Activated CD4-positive, alpha-beta T cell treated with anti-CD3 and anti-CD28 coated beads for 36 hours (primary cell): ENCODE measurements at regions not wholly inside any gene's neighbourhood (a gene's known extent, or its start where the extent isn't known, plus 50 kb on each side); places are given as distances from the start of the nearest gene placed in this dataset.
"Not testable (repeated sequence)": the region's sequence is repeated elsewhere in the genome, so short reads cannot be mapped to it uniquely, and the experiment has no call there.

Experiments
- ATAC-seq: fragments of 200-7000 bp; cut with Tn5 transposase; one replicate; pipeline ENCODE4 v1.10.0; 2021; ENCODE audit warnings: mild to moderate bottlenecking, moderate library complexity
- CTCF ChIA-PET: fragments of 350-600 bp; sonication (Branson Sonifier 250); formaldehyde crosslinking; loops from one replicate; lab custom pipeline; 2021; ENCODE audit warnings: antibody characterized with exemption; lab: Charles Lee
- POLR2A ChIA-PET: fragments of 350-600 bp; sonication (Branson Sonifier 250); formaldehyde crosslinking; loops from one replicate; lab custom pipeline; 2021; ENCODE audit warnings: antibody characterized with exemption, inconsistent platforms; lab: Charles Lee
- DNase-seq: peaks from one replicate; pipeline ENCODE4 v3.0.0-alpha.2; 2020
- H3K27ac Mint-ChIP-seq: one replicate; pipeline ENCODE4 v1.8.0; 2021; ENCODE audit warnings: mixed read lengths
- H3K27me3 Mint-ChIP-seq: one replicate; pipeline ENCODE4 v1.8.0; 2021; ENCODE audit warnings: mixed read lengths
- H3K36me3 Mint-ChIP-seq: one replicate; pipeline ENCODE4 v1.8.0; 2021; ENCODE audit warnings: low read depth, mixed read lengths
- H3K4me1 Mint-ChIP-seq: one replicate; pipeline ENCODE4 v1.8.0; 2021; ENCODE audit warnings: mixed read lengths
- H3K4me3 Mint-ChIP-seq: one replicate; pipeline ENCODE4 v1.8.0; 2021; ENCODE audit warnings: mild to moderate bottlenecking, moderate library complexity, mixed read lengths
- H3K9me3 Mint-ChIP-seq: one replicate; pipeline ENCODE4 v1.8.0; 2021; ENCODE audit warnings: low read depth, mixed read lengths
- intact Hi-C, 2 experiments: fragments of 100-400 bp; cut with DNase I in 1 of 2; cut with micrococcal nuclease in 1 of 2; formaldehyde crosslinking; loops; one replicate each; pipeline versions ENCODE4 v1.14.2 to v1.15.1; 2022 to 2024; cut with DNase I, micrococcal nuclease

DNA sequence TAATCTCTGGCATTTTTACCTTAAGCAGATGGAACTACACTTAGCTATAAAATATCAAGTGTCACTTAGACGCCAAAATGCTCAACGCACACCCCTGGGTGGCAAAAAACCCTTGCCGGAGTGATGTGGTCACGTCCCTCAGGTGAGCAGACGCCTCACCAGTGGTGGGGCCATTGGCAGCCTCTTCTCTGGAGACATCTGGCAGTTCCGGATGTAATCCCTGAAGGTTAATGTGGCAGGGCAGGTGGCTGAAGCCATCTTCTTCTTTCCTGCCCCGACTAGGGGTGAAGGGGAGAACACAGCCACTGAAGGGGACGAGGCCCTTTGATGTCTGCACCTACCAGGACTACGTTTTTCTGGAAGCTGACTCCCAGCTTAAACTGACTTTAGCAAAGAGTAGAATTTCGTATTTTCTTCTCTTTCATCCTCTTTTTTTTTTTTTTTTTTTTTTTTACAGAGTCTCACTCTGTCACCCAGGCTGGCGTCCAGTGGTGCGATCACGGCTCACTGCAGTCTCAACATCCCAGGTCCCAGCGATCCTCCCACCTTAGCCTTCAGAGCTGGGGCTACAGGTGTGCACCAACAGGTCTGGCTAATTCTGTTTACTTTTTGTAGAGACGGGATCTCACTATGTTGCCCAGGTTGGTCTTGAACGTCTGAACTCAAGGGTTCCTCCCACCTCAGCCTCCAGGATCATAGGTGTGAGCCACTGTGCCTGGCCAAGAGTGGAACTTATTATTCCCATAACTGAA is 152.1 kb downstream of the TTLL2 start:
- Mint-ChIP-seq H3K36me3 (no peaks in the 10 kb centered on the region), H3K27me3 (peaks cover 15% of the 10 kb centered on the region), H3K4me3 (no peak overlapping the region), H3K4me1 (no peaks in the 10 kb centered on the region), H3K27ac (no peak overlapping the region), H3K9me3 (no peaks in the 10 kb centered on the region)
- intact Hi-C loops: no loop called here
- DNase-seq: no peak
- ChIA-PET POLR2A (no interaction called here), CTCF (no interaction called here)
- ATAC-seq: no peak

GRCh38 chr6:167477688-167478087 is 152.8 kb downstream of the TTLL2 start:
- DNase-seq (no peak), ATAC-seq (no peak)
- Mint-ChIP-seq H3K36me3 (no peaks in the 10 kb centered on the region), H3K9me3 (no peaks in the 10 kb centered on the region), H3K4me3 (no peak overlapping the region), H3K4me1 (no peaks in the 10 kb centered on the region), H3K27ac (no peak overlapping the region), H3K27me3 (peaks cover 17% of the 10 kb centered on the region)
- intact Hi-C loops: no loop called here
- ChIA-PET POLR2A (no interaction called here), CTCF (interaction anchor here (0.6 kb wide), 1 partner anchor 18 kb away, joined by 3 read pairs; no protein-coding TSS in a partner anchor)

DNA sequence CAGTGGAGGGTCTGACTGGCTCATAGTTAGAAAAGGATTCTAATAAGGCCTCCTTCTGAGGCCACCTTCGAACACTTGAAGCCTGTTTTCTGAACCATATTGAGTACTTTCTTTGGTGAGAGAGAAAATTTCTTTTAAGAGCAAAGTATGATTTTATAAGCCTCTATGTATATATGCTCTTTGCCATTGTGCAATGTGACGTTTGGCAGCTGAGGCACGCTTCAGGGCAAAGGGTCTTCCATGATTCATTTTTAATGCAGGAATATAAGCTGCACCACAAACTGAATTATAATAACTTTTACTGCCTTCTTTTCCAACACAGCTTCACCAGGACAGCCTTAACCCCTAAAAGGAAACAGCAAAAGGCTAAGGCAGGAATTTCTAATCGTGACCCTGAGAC is 154.4 kb downstream of the TTLL2 start:
- intact Hi-C loops: no loop called here
- CTCF ChIA-PET: no interaction called here
- Mint-ChIP-seq H3K4me1 (no peaks in the 10 kb centered on the region), H3K27me3 (peaks cover 17% of the 10 kb centered on the region), H3K4me3 (no peak overlapping the region), H3K36me3 (no peaks in the 10 kb centered on the region), H3K27ac (no peak overlapping the region), H3K9me3 (no peaks in the 10 kb centered on the region)
- ATAC-seq (no peak), DNase-seq (no peak)
- POLR2A ChIA-PET: no interaction called here

DNA sequence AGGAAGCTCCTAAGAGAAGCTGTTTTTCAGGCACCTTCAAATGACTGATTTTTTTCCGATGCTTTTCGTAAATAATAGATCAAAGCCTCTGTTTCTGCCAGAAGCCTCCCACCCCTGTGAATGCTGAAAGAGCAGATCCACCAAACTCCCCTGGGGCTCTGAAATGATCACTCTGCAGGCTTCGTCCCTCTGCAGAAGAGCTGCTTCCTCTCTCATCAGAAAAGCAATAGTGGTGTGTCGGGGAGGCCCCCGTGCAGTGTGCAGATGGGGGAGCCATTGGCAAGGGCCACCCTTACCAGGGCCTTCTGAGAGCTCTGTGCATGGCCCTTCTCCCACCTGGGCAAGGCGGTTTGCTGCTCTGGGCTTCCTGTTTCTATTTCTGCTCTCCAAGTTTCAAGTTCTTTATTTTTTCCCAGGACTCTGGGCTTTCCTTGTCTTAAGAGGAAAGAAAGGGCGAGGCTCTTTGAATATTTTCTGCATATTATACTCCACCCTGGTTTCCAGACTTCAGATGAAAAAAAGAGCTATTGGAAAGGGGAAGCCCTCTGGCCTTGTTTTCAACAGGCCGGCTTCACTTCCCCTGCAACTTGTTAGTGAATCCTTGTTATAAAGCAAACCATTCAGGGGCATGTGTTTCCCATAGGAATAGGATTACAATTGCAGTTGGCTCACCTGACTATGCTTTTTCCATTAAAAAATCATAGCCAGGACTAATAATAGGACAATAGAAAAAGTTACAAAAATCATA is 155.2 kb downstream of the TTLL2 start:
- intact Hi-C loops: no loop called here
- ChIA-PET CTCF (no interaction called here), POLR2A (no interaction called here)
- no peak for DNase-seq
- Mint-ChIP-seq H3K4me3 (no peak overlapping the region), H3K36me3 (no peaks in the 10 kb centered on the region), H3K9me3 (no peaks in the 10 kb centered on the region), H3K4me1 (no peaks in the 10 kb centered on the region), H3K27me3 (peaks cover 17% of the 10 kb centered on the region), H3K27ac (no peak overlapping the region)
- ATAC-seq: no peak

DNA sequence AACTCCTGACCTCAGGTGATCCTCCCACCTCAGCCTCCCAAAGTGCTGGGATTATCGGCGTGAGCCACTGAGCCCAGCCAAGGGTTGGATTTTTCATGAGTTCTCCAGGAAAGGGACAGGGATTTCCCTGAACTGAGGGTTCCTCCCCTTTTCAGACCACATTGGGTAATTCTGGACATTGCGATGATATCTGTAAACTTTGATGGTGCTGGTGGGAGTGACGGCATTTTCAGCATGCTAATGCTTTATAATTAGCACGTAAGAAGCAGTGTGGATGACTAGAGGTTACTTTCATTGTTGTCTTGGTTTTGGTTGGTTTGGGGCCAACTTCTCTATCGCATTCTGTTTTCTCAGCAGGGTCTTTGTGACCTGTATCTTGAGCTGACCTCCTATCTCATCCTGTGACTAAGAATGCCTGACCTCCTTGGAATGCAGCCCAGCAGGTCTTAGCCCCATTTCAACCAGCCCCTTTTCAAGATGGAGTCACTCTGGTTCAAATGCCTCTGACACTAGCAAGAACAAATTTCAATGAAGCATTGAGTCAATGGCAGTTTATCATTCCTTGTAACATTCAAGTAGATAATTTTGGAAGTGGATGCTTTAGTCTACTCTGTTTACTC is 156.5 kb downstream of the TTLL2 start:
- DNase-seq: no peak
- H3K27ac Mint-ChIP-seq: no peak overlapping the region
- H3K36me3 Mint-ChIP-seq: no peaks in the 10 kb centered on the region
- H3K27me3 Mint-ChIP-seq: peaks cover 15% of the 10 kb centered on the region
- ATAC-seq: no peak
- ChIA-PET POLR2A (no interaction called here), CTCF (no interaction called here)
- H3K4me1 Mint-ChIP-seq: no peaks in the 10 kb centered on the region
- no peak overlapping the region for H3K4me3 Mint-ChIP-seq
- H3K9me3 Mint-ChIP-seq: no peaks in the 10 kb centered on the region
- intact Hi-C loops: no loop called here

DNA sequence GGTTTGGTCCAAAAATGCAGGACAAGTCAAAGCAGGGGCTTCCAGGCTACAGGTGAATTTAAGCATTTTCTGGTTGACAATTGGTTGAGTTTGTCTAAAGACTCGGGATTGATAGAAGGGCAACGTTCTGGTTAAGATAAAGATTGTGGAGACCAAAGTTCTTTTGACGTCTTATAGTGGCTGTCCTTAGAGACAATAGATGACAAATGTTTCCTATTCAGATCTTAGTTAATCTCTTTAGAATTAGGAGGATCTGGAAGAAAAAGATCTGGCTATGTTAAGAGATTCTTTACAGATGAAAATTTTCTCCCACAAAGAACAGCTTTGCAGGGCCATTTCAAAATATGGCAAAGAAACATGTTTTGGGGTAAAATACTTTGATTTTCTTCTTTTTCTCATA is 157.9 kb downstream of the TTLL2 start:
- DNase-seq, H3K4me1 Mint-ChIP-seq, intact Hi-C loops, H3K27ac Mint-ChIP-seq, ATAC-seq, H3K36me3 Mint-ChIP-seq, CTCF ChIA-PET, H3K4me3 Mint-ChIP-seq, H3K9me3 Mint-ChIP-seq, POLR2A ChIA-PET: not testable (repeated sequence)
- peaks cover 18% of the 10 kb centered on the region for H3K27me3 Mint-ChIP-seq

- intact Hi-C loops: no loop called here
- no peak for DNase-seq
- CTCF ChIA-PET: interaction anchor here (0.6 kb wide), 2 partner anchors 85 to 214 kb away, joined by 3 read pairs; no protein-coding TSS in a partner anchor
Observed at GRCh38 chr6:167485186-167485978, 160.5 kb downstream of the TTLL2 start.

GRCh38 chr6:167487749-167488664 is 163.1 kb downstream of the TTLL2 start:
- DNase-seq (no peak), ATAC-seq (no peak)
- ChIA-PET POLR2A (no interaction called here), CTCF (no interaction called here)
- Mint-ChIP-seq H3K4me1 (no peaks in the 10 kb centered on the region), H3K27ac (no peak overlapping the region), H3K36me3 (no peaks in the 10 kb centered on the region), H3K4me3 (no peak overlapping the region), H3K9me3 (no peaks in the 10 kb centered on the region), H3K27me3 (peaks cover 12% of the 10 kb centered on the region)
- intact Hi-C loops: no loop called here

More at GRCh38 chr6:167485186-167485978, 160.5 kb downstream of the TTLL2 start:
- no peaks in the 10 kb centered on the region for H3K36me3 Mint-ChIP-seq
- H3K4me1 Mint-ChIP-seq: no peaks in the 10 kb centered on the region
- H3K27me3 Mint-ChIP-seq: peaks cover 17% of the 10 kb centered on the region
- no peak overlapping the region for H3K27ac Mint-ChIP-seq
- H3K9me3 Mint-ChIP-seq: no peaks in the 10 kb centered on the region
- POLR2A ChIA-PET: no interaction called here
- no peak for ATAC-seq
- no peak overlapping the region for H3K4me3 Mint-ChIP-seq

GRCh38 chr6:167491438-167492099 is 166.7 kb downstream of the TTLL2 start:
- CTCF ChIA-PET: no interaction called here
- Mint-ChIP-seq H3K27me3 (peaks cover 28% of the 10 kb centered on the region), H3K4me3 (no peak overlapping the region), H3K4me1 (no peaks in the 10 kb centered on the region), H3K36me3 (no peaks in the 10 kb centered on the region), H3K27ac (no peak overlapping the region), H3K9me3 (no peaks in the 10 kb centered on the region)
- ATAC-seq (no peak), DNase-seq (no peak)
- POLR2A ChIA-PET: no interaction called here
- intact Hi-C loops: no loop called here

GRCh38 chr6:167492100-167492449 is 167.2 kb downstream of the TTLL2 start:
- intact Hi-C loops: no loop called here
- Mint-ChIP-seq H3K4me3 (no peak overlapping the region), H3K27ac (no peak overlapping the region), H3K36me3 (no peaks in the 10 kb centered on the region), H3K27me3 (peaks cover 29% of the 10 kb centered on the region), H3K9me3 (no peaks in the 10 kb centered on the region), H3K4me1 (no peaks in the 10 kb centered on the region)
- ATAC-seq (no peak), DNase-seq (no peak)
- ChIA-PET CTCF (no interaction called here), POLR2A (no interaction called here)
